K562 (cell line): ENCODE measurements at regions not wholly inside any gene's neighbourhood (a gene's known extent, or its start where the extent isn't known, plus 50 kb on each side); places are given as distances from the start of the nearest gene placed in this dataset.

Experiments used
- ATAC-seq: fragments of 200-7000 bp; cut with Tn5 transposase; 3 replicates; pipeline ENCODE4 v1.9.1; 2020; ENCODE audit warnings: moderate library complexity
- BruUV-seq: library from RNA; stranded (reverse); fragments of 400-500 nt; replicated peaks from 2 replicates; lab custom pipeline; 2021; lab: Mats Ljungman, UMichigan
- CTCF ChIA-PET: fragments of 300-600 bp; formaldehyde crosslinking; extraction: SDS; loops from one replicate; lab custom pipeline; 2021; ENCODE audit warnings: low intra/inter-chr PET ratio; lab: Yijun Ruan, JAX
- POLR2A ChIA-PET: fragments of 300-600, 350-650 bp; sonication (Branson Sonifier 250); formaldehyde crosslinking; extraction: SDS; loops from one replicate; lab custom pipeline; 2021; ENCODE audit warnings: antibody characterized with exemption, inconsistent platforms; lab: Yijun Ruan, JAX
- DNase-seq, 4 experiments: peaks; one replicate each; pipeline versions ENCODE4 v3.0.0 to v3.0.0-alpha.2; 2011 to 2018; ENCODE audit warnings: low spot score in 3 of 4, mixed read lengths in 3 of 4; ENCODE audit errors: extremely low read depth in 1 of 4
- FAIRE-seq: peaks from 2 replicates; lab custom pipeline; 2011; peaks lifted over from hg19 to GRCh38; lab: Jason Lieb, UNC
- H2AFZ ChIP-seq: 2 replicates; pipeline ENCODE4 v1.6.0; 2011; ENCODE audit warnings: low read depth, low read length, control low read depth, inconsistent platforms
- H3K27ac ChIP-seq: fragments of 200-600 bp; 3 replicates; pipeline ENCODE4 v1.8.0; 2011; ENCODE audit warnings: low read depth, mild to moderate bottlenecking, control low read depth, inconsistent platforms, low read length, moderate library complexity, mixed read lengths; ENCODE audit errors: extremely low read depth
- H3K27me3 ChIP-seq, 2 experiments: fragments of 300-600 bp in 1 of 2; 2 replicates in 1 of 2; 3 replicates in 1 of 2; pipeline versions ENCODE4 v1.6.0 to v1.8.0; 2011; ENCODE audit warnings: inconsistent platforms in 2 of 2, low read length in 2 of 2, mild to moderate bottlenecking in 1 of 2, mixed read lengths in 1 of 2, moderate library complexity in 1 of 2; ENCODE audit not compliant: control insufficient read depth in 2 of 2, insufficient read depth in 2 of 2
- H3K36me3 ChIP-seq: fragments of 300-600 bp; 3 replicates; pipeline ENCODE4 v1.8.0; 2011; ENCODE audit warnings: mild to moderate bottlenecking, low read length, inconsistent platforms; ENCODE audit not compliant: control insufficient read depth, insufficient read depth
- H3K4me1 ChIP-seq, 2 experiments: fragments of 200-600 bp in 1 of 2; replicated peaks in 1 of 2; 2 replicates in 1 of 2; 3 replicates in 1 of 2; pipeline versions ENCODE4 v1.5.1 to v1.8.0; 2011; ENCODE audit warnings: inconsistent platforms in 2 of 2, low read length in 2 of 2, mild to moderate bottlenecking in 1 of 2, mixed read lengths in 1 of 2, moderate library complexity in 1 of 2; ENCODE audit not compliant: control insufficient read depth in 2 of 2, insufficient read depth in 2 of 2
- H3K4me2 ChIP-seq: 2 replicates; pipeline ENCODE4 v1.6.1; 2011; ENCODE audit warnings: low read length, control low read depth, inconsistent platforms, mixed read lengths; ENCODE audit not compliant: insufficient read depth
- H3K4me3 ChIP-seq: fragments of 200-600 bp; sonication (generic), shearing (Covaris generic); 2 replicates; pipeline ENCODE4 v1.5.1; 2016; ENCODE audit warnings: control low read depth, inconsistent platforms
- H3K79me2 ChIP-seq: fragments of 200-600 bp; 3 replicates; pipeline ENCODE4 v1.8.0; 2011; ENCODE audit warnings: low read length, inconsistent platforms; ENCODE audit not compliant: control insufficient read depth, insufficient read depth
- H3K9ac ChIP-seq, 2 experiments: 2 replicates each; pipeline versions ENCODE4 v1.6.0 to v1.6.1; 2011; ENCODE audit warnings: low read depth in 2 of 2, low read length in 2 of 2, control low read depth in 1 of 2, inconsistent platforms in 1 of 2, mild to moderate bottlenecking in 1 of 2, mixed read lengths in 1 of 2; ENCODE audit not compliant: insufficient read depth in 1 of 2
- H3K9me1 ChIP-seq: one replicate; pipeline ENCODE4 v1.6.0; 2011; ENCODE audit warnings: inconsistent platforms, mild to moderate bottlenecking, low read length, moderate library complexity; ENCODE audit not compliant: control insufficient read depth, insufficient read depth
- H3K9me3 ChIP-seq: replicated peaks from 2 replicates; pipeline ENCODE4 v1.5.1; 2011; ENCODE audit warnings: low read depth, low read length, inconsistent platforms; ENCODE audit not compliant: control insufficient read depth, insufficient read depth
- H4K20me1 ChIP-seq: replicated peaks from 2 replicates; pipeline ENCODE4 v1.6.1; 2011; ENCODE audit warnings: low read length, inconsistent platforms, mixed read lengths; ENCODE audit not compliant: control insufficient read depth, insufficient read depth
- BDP1 ChIP-seq: IDR thresholded peaks from 3 replicates; pipeline ENCODE4 v1.6.1; 2011; ENCODE audit not compliant: insufficient read length, insufficient read depth
- GTF2F1 ChIP-seq: IDR thresholded peaks from 2 replicates; pipeline ENCODE4 v1.6.1; 2011; ENCODE audit warnings: low read depth, low read length, improper control_type of control experiment
- HSF4 ChIP-seq: fragments of 250-450 bp; sonication (Bioruptor Pico); IDR thresholded peaks from 2 replicates; pipeline ENCODE4 v2.1.2; 2022; ENCODE audit warnings: mild to moderate bottlenecking, moderate library complexity, borderline replicate concordance
- NBN ChIP-seq: fragments of 450-650 bp; IDR thresholded peaks from 2 replicates; pipeline ENCODE4 v1.6.1; 2016; ENCODE audit warnings: low read depth, mild to moderate bottlenecking
- NFIC ChIP-seq: fragments of 450-650 bp; IDR thresholded peaks from 2 replicates; pipeline ENCODE4 v1.6.1; 2017; ENCODE audit warnings: mild to moderate bottlenecking, inconsistent platforms
- NFRKB ChIP-seq: fragments of 450-650 bp; IDR thresholded peaks from 2 replicates; pipeline ENCODE4 v1.6.1; 2016; ENCODE audit warnings: low read depth
- POLR3A ChIP-seq: IDR thresholded peaks from 2 replicates; pipeline ENCODE4 v1.6.1; 2011; ENCODE audit warnings: borderline replicate concordance, mild to moderate bottlenecking, moderate library complexity; ENCODE audit not compliant: insufficient read length, insufficient read depth; ENCODE audit errors: extremely low read depth
- SRSF7 ChIP-seq: fragments of 200-400 bp; formaldehyde crosslinking; optimal IDR thresholded peaks from 2 replicates; pipeline ENCODE3; 2017; ENCODE audit warnings: mild to moderate bottlenecking, low read depth, low read length
- TOE1 ChIP-seq, 2 experiments: fragments of 450-650 bp in 1 of 2; sonication (generic) in 1 of 2; formaldehyde crosslinking in 1 of 2; IDR thresholded peaks; 2 replicates each; pipeline versions ENCODE4 v1.7.1 to v1.8.0; 2016 to 2022; ENCODE audit warnings: borderline replicate concordance in 2 of 2, mild to moderate bottlenecking in 2 of 2, antibody characterized with exemption in 1 of 2, inconsistent platforms in 1 of 2, low read depth in 1 of 2, missing genetic modification reagents in 1 of 2, moderate library complexity in 1 of 2
- ZBTB8A ChIP-seq: fragments of 450-650 bp; IDR thresholded peaks from 2 replicates; pipeline ENCODE4 v1.6.1; 2018; ENCODE audit warnings: mild to moderate bottlenecking, moderate library complexity; ENCODE audit not compliant: partially characterized antibody
- ZFX ChIP-seq: sonication (generic); formaldehyde crosslinking; IDR thresholded peaks from 2 replicates; pipeline ENCODE4 v1.8.0; 2022; ENCODE audit warnings: mild to moderate bottlenecking, missing genetic modification reagents, moderate library complexity
- ZNF12 ChIP-seq: sonication (generic); formaldehyde crosslinking; IDR thresholded peaks from 2 replicates; pipeline ENCODE4 v1.4.0; 2020; ENCODE audit warnings: mild to moderate bottlenecking, missing genetic modification reagents
- ZNF75A ChIP-seq: fragments of 450-650 bp; formaldehyde crosslinking; IDR thresholded peaks from 2 replicates; pipeline ENCODE4 v1.4.0; 2020; ENCODE audit warnings: mild to moderate bottlenecking
- WGBS: fragments of 100-300 bp; shearing (Covaris generic); methylation state at CpG from one replicate; pipeline ENCODE4 v1.1.6; 2016; ENCODE audit warnings: low coverage, mixed read lengths; ENCODE audit not compliant: insufficient coverage; ENCODE audit errors: missing lambda C conversion rate; 5-methylcytosine and 5-hydroxymethylcytosine counted together
- in situ Hi-C: fragments of 300-500 bp; cut with MboI; formaldehyde crosslinking; loops from 4 replicates; pipeline ENCODE4 v1.15.0; 2018; ENCODE audit warnings: inconsistent platforms, mixed read lengths
- intact Hi-C: fragments of 100-400 bp; cut with micrococcal nuclease; formaldehyde crosslinking; loops from 2 replicates; pipeline ENCODE4 v1.14.2; 2022
- TF ChIP-seq, protein P1 (sequence below), 3 experiments: fragments of 200-800 bp in 1 of 3; fragments of 250-450 bp in 1 of 3; fragments of 450-650 bp in 1 of 3; sonication (Bioruptor Pico) in 1 of 3; sonication (Bioruptor generic) in 1 of 3; formaldehyde crosslinking in 1 of 3; IDR thresholded peaks; 2 replicates each; pipeline versions ENCODE4 v1.6.1 to v1.8.0; 2016 to 2022; ENCODE audit warnings: mild to moderate bottlenecking in 2 of 3, missing genetic modification characterization in 2 of 3, missing compliant biosample characterization in 1 of 3, moderate library complexity in 1 of 3
- TF ChIP-seq, protein P2 (sequence below): sonication (generic); formaldehyde crosslinking; IDR thresholded peaks from 2 replicates; pipeline ENCODE4 v1.8.1; 2023; ENCODE audit warnings: mild to moderate bottlenecking, missing genetic modification reagents
- TF ChIP-seq, protein P3 (sequence below): fragments of 250-450 bp; sonication (Bioruptor Pico); IDR thresholded peaks from 2 replicates; pipeline ENCODE4 v1.4.0; 2020; ENCODE audit warnings: mild to moderate bottlenecking

DNA sequence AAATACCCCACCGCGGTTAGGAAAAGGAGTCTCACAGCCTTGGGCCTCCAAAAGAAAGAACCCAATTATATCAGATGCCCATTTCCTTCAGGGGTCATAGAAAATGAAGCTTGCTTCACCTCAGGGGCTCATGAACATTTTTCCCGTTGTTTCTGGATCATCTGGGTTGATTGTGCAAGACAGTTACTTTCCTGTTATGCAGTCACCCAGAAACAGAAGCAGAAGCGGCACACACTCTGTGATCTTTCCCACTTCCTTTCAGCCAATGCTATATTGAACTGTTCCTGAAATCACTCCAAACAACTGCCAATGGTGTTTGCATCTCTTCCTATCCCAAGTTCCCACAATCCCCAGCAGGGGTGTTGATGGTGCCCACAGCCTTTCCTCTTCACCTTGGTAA, 295.6 kb upstream of the RASGRP1 start:
- ChIA-PET POLR2A (interaction anchor here (0.7 kb wide), 1 partner anchor 91 kb away, joined by 4 read pairs; no protein-coding TSS in a partner anchor), CTCF (no interaction called here)
- intact Hi-C loops (no loop called here), in situ Hi-C loops (no loop called here)
- Histone ChIP-seq H3K9me3 (no peaks in the 10 kb centered on the region), H3K27ac (no peak overlapping the region), H3K4me1 (no peaks in the 10 kb centered on the region), H3K79me2 (no peaks in the 10 kb centered on the region), H2AFZ (no peak overlapping the region), H3K4me2 (no peak overlapping the region), H3K36me3 (no peaks in the 10 kb centered on the region), H3K27me3 (no peaks in the 10 kb centered on the region), H3K9ac (no peak overlapping the region), H4K20me1 (no peaks in the 10 kb centered on the region), H3K9me1 (no peaks in the 10 kb centered on the region), H3K4me3 (no peak overlapping the region)
- FAIRE-seq (no peak), DNase-seq (no peak), ATAC-seq (no peak)
- 0% methylated on average over 4 of the region's 4 CpGs for WGBS
- BruUV-seq = no TSS peak
- TF ChIP-seq ZBTB8A = no peak
- no peak for TF ChIP-seq NFRKB
- no peak for TF ChIP-seq TOE1 (IDR thresholded peaks at IDR 0.05; ENCODE audit: borderline replicate concordance)
- TF ChIP-seq TOE1 (CRISPR knock-in tag; IDR thresholded peaks at IDR 0.05; ENCODE audit: borderline replicate concordance, low read depth) = no peak
- no peak for TF ChIP-seq ZFX
- TF ChIP-seq POLR3A = no peak
- no peak for TF ChIP-seq SRSF7
- no peak for TF ChIP-seq HSF4 (CRISPR knock-in tag)
- TF ChIP-seq, protein P1, sequence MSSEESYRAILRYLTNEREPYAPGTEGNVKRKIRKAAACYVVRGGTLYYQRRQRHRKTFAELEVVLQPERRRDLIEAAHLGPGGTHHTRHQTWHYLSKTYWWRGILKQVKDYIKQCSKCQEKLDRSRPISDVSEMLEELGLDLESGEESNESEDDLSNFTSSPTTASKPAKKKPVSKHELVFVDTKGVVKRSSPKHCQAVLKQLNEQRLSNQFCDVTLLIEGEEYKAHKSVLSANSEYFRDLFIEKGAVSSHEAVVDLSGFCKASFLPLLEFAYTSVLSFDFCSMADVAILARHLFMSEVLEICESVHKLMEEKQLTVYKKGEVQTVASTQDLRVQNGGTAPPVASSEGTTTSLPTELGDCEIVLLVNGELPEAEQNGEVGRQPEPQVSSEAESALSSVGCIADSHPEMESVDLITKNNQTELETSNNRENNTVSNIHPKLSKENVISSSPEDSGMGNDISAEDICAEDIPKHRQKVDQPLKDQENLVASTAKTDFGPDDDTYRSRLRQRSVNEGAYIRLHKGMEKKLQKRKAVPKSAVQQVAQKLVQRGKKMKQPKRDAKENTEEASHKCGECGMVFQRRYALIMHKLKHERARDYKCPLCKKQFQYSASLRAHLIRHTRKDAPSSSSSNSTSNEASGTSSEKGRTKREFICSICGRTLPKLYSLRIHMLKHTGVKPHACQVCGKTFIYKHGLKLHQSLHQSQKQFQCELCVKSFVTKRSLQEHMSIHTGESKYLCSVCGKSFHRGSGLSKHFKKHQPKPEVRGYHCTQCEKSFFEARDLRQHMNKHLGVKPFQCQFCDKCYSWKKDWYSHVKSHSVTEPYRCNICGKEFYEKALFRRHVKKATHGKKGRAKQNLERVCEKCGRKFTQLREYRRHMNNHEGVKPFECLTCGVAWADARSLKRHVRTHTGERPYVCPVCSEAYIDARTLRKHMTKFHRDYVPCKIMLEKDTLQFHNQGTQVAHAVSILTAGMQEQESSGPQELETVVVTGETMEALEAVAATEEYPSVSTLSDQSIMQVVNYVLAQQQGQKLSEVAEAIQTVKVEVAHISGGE (CRISPR knock-in tag; IDR thresholded peaks at IDR 0.05) = no peak
- TF ChIP-seq, protein P2, sequence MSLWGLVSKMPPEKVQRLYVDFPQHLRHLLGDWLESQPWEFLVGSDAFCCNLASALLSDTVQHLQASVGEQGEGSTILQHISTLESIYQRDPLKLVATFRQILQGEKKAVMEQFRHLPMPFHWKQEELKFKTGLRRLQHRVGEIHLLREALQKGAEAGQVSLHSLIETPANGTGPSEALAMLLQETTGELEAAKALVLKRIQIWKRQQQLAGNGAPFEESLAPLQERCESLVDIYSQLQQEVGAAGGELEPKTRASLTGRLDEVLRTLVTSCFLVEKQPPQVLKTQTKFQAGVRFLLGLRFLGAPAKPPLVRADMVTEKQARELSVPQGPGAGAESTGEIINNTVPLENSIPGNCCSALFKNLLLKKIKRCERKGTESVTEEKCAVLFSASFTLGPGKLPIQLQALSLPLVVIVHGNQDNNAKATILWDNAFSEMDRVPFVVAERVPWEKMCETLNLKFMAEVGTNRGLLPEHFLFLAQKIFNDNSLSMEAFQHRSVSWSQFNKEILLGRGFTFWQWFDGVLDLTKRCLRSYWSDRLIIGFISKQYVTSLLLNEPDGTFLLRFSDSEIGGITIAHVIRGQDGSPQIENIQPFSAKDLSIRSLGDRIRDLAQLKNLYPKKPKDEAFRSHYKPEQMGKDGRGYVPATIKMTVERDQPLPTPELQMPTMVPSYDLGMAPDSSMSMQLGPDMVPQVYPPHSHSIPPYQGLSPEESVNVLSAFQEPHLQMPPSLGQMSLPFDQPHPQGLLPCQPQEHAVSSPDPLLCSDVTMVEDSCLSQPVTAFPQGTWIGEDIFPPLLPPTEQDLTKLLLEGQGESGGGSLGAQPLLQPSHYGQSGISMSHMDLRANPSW = no peak
- no peak for TF ChIP-seq ZNF12 (CRISPR knock-in tag)
- no peak for TF ChIP-seq ZNF75A (CRISPR knock-in tag)
- TF ChIP-seq, protein P3, sequence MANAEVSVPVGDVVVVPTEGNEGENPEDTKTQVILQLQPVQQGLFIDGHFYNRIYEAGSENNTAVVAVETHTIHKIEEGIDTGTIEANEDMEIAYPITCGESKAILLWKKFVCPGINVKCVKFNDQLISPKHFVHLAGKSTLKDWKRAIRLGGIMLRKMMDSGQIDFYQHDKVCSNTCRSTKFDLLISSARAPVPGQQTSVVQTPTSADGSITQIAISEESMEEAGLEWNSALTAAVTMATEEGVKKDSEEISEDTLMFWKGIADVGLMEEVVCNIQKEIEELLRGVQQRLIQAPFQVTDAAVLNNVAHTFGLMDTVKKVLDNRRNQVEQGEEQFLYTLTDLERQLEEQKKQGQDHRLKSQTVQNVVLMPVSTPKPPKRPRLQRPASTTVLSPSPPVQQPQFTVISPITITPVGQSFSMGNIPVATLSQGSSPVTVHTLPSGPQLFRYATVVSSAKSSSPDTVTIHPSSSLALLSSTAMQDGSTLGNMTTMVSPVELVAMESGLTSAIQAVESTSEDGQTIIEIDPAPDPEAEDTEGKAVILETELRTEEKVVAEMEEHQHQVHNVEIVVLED (CRISPR knock-in tag) = no peak
- no peak for TF ChIP-seq GTF2F1
- TF ChIP-seq BDP1 = no peak
- TF ChIP-seq NFIC = no peak
- no peak for TF ChIP-seq NBN
